ENCODE measurements at regions not wholly inside any gene's neighbourhood (a gene's known extent, or its start where the extent isn't known, plus 50 kb on each side); places are given as distances from the start of the nearest gene placed in this dataset.
A peak's percentile ranks its signal among the peaks of the same experiment; 100 is the strongest.

DNA sequence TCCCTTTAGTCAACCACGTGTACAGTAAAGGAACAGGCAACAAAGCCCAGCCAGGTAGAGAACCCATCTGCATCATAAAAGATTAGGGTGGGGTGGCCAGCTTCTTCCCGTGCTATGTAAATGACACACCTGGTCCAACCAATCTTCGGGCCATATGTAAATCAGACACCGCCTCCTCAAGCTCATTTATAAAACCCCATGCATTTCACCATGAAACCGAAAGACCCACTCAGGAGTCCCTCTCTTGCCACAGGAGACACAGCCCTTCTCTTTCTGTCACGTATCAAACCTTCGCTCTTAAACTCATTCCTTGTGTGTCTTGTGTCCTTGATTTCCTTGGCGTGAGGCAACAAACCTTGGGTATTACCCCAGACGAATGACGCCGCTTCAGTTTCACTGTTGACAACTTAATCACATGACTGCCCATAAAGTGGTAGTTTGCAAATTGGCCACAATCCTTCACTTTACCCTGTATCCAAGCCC lies 59.8 kb upstream of the TBPL2 start:
- TF ChIP-seq CTCF (IDR thresholded peaks at IDR 0.05; ENCODE audit: low read depth, low read length), result no peak
- DNase-seq (ENCODE audit: extremely low read depth, low read depth), result no peak

DNA sequence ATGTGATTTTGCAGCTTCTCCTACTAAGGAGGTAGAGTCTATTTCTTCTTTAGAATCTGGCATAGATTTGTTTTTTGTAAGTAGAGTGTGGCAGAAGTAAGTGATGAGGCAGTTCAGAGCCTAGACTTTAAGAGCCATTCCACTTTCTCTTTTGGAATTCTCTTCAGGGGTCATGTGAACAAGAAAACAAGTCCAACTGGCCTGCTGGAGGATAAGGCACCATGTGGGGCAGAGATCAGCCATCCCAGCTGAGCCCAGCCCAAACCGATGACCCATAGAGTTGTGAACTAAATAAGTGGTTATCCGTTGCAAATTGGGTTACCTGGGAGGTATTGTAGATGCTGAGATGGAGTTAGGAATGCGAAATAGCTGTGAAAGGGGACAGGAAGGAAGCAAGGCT lies 60.3 kb upstream of the TBPL2 start:
- TF ChIP-seq CTCF (IDR thresholded peaks at IDR 0.05; ENCODE audit: low read depth, low read length), result no peak

DNA sequence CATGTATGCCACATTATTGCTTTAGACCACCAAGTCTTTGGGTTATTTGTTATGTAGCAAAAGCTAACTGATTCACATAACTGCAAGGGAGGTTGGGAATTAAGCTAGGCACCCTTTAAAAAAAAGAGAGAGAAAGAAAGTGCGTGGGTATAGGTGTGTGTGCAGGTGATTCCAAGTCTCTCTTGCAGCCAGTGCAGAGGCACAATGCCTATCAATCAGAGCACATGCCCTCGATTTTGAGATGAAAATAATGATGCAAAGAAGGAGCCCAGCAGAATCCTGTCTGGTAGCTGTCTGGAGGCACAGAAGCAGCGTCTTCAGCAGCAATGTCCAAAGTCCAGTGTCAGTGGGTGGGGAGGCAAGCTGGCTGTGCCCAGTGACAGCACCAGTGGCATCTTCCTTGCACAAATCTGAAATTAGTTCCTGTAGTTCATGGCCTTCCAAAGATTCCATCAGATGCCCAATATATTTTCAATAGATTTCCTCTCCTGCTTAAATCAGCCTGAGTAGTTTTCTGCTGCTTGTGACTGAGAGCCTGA lies 62.4 kb upstream of the TBPL2 start:
- TF ChIP-seq CTCF (IDR thresholded peaks at IDR 0.05; ENCODE audit: low read depth, low read length), result no peak

More for the DNA sequence above, 60.3 kb upstream of the TBPL2 start:
- no peak for DNase-seq (ENCODE audit: extremely low read depth, low read depth)

DNA sequence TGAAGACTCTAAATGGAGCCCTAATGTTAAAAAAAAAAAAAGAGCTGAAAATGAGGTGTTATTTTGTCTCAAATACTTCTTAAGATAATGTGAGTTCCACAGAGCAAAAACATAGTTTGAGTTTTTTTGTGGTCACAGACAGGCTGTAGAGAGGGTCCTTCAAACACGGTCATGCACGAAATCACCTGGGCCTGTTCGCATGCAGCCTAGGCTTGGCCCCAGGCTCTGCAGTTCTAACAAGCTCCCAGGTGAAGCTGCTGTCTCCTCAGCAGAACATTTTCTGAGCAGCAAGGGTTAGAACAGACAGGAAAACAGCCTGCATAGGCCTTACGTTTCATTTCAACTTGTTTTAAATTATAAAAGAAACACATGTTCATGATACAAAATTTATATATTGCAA lies 65.4 kb upstream of the TBPL2 start:
- no peak for TF ChIP-seq CTCF (IDR thresholded peaks at IDR 0.05; ENCODE audit: low read depth, low read length)
- no peak for DNase-seq (ENCODE audit: extremely low read depth, low read depth)

More for the DNA sequence above, 62.4 kb upstream of the TBPL2 start:
- no peak for DNase-seq (ENCODE audit: extremely low read depth, low read depth)

GRCh38 chr14:55508676-55509075 lies 68.3 kb upstream of the TBPL2 start:
- peak; percentile 49 for DNase-seq (ENCODE audit: extremely low read depth, low read depth)
- TF ChIP-seq CTCF (IDR thresholded peaks at IDR 0.05; ENCODE audit: low read depth, low read length), result no peak

- DNase-seq (ENCODE audit: extremely low read depth, low read depth), result no peak
Measured at GRCh38 chr14:55512421-55512820, 67.6 kb upstream of the KTN1 start.

DNA sequence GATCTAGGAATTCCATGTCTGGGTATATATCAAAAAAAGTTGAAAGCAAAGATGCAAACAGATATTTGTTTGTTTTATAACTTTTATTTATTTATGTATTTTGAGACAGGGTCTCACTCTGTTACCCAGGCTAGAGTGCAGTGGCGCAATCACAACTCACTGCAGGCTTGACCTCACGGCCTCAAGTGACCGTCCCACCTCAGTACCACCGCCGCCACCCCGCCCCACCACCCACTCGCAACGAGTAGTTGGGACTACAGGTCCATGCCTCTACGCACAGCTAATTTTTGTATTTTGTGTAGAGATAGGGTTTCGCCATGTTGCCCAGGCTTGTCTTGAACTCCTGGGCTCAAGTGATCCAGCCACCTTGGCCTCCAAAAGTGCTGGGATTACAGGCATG lies 66.5 kb upstream of the KTN1 start:
- TF ChIP-seq CTCF (IDR thresholded peaks at IDR 0.05; ENCODE audit: low read depth, low read length), result no peak
- no peak for DNase-seq (ENCODE audit: extremely low read depth, low read depth)

More at GRCh38 chr14:55512421-55512820, 67.6 kb upstream of the KTN1 start:
- TF ChIP-seq CTCF (IDR thresholded peaks at IDR 0.05; ENCODE audit: low read depth, low read length), result no peak

All from AG09319 (cell line).